Right lobe of liver (tissue), 4 donors: ENCODE measurements at regions not wholly inside any gene's neighbourhood (a gene's known extent, or its start where the extent isn't known, plus 50 kb on each side); places are given as distances from the start of the nearest gene placed in this dataset.

Source experiments
- CTCF ChIP-seq, 4 donors: fragments of 200-600 bp in 3 of 4; fragments of 450-650 bp in 1 of 4; IDR thresholded peaks; one replicate each; pipeline versions ENCODE4 v1.5.1 to v1.8.0; 2016 to 2022; ENCODE audit warnings: antibody characterized with exemption in 4 of 4, mild to moderate bottlenecking in 2 of 4
- POLR2A ChIP-seq: fragments of 450-650 bp; IDR thresholded peaks from one replicate; pipeline ENCODE4 v1.6.1; 2017; ENCODE audit warnings: antibody characterized with exemption, mild to moderate bottlenecking
- donor health status: DM: no; HTN: no; CAD: no.
- donor health status: DM: no; HTN: no; CAD: no.
- donor health status: DM: no; HTN: yes; CAD: no.

GRCh38 chr5:143929486-143929885 is 117.5 kb downstream of the HMHB1 start:
- no peak for TF ChIP-seq CTCF (IDR thresholded peaks at IDR 0.05)
- TF ChIP-seq POLR2A = no peak
